ENCODE measurements at regions not wholly inside any gene's neighbourhood (a gene's known extent, or its start where the extent isn't known, plus 50 kb on each side); places are given as distances from the start of the nearest gene placed in this dataset.
"Not testable (repeated sequence)": the region's sequence is repeated elsewhere in the genome, so short reads cannot be mapped to it uniquely, and the experiment has no call there.

DNA sequence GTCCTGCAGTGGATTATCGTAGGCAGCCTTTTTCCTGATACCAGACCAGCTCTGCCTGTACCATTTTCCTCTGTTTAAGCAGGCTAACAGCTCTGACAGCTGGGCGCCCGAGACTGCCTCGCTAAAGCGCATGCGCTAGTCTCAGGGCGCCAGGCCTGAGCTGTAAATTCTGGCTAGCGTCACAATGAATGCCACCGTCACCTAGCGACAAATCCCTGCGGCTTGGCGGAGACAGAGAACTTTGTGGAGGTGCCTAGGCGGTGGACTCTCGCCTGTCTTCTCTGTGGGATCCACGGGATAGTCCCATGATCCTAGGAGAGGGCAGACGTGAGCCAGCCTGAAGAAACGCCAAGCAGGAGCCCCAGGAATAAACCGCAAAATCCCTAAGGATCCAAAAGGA is 573.9 kb downstream of the KCNJ18 start:
- DNase-seq: peak; percentile 45

DNA sequence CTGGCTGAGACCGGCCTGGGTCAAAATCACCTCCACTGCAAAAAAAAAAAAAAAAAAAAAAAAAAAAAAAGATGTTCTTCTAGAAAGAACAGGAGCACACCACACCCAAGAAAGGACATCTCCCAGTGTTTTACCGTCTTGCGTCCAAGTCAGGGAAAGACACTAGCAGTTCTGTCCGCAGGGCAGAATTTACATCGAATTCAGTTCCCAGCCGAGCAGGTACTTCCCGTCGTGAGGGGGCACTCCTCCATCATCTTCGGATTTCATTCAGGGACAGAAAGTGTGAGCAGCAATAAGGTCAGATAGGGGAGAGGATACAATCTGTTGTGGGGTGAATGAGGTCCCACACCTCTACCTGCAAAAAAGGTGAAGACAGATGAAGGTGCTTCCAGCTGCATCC is 574.7 kb downstream of the KCNJ18 start:
- no peak for DNase-seq

GRCh38 chr17:22268214-22268911 is 576.0 kb downstream of the KCNJ18 start:
- DNase-seq: no peak

DNA sequence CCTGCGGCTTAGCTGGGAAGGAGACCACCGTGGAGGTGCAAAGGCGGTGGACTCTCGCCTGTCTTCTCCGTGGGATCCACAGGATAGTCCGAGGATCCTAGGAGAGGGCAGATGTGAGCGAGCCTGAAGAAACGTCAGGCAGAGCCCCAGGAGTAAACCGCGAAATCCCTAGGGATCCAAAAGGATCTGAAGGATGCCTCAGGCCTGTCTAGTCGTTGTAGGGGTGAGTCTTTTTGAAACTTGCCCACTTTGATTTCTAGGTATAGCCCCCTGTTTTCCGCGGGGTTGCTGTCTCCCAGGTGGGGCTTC is 576.5 kb downstream of the KCNJ18 start:
- no peak for DNase-seq

DNA sequence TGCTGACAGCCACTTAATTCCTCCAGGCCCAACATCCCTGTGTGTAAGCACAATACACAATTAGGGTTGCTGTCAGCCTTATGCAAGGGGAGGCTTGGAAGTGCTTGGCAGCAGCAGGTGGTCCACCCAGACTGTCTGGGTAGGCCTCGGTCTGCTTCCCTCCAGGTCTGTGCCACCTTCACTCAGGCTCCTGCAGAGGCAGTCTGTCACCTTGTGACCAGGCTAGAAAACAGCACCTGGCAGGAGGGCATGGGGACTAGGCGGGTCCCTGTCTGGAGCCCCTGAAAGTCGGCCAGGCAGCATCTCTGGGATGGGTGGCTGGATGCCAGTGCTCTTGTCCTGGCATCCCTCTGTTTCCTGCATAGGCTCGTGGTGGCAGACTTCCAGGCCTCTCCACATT is 578.1 kb downstream of the KCNJ18 start:
- DNase-seq: no peak

DNA sequence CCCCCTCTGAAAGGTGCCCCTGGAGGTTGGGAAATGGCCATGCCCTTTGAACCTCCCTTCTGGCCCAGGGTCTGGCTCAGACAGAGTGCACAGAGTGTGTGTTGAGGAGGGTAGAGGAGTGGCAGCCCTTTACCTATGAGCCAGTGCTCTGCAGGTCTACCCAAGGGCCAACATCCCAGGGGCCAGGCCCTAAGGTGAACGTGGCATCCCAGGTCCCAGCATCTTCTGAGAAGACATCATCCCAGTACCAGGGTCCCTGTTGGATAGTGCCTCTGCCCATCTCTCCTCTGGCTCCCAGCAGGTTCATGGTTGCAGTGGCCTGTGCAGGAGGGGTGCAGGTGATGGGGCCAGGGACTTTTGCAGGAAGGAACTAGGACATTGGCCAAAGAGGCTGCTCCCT is 578.5 kb downstream of the KCNJ18 start:
- DNase-seq: not testable (repeated sequence)

DNA sequence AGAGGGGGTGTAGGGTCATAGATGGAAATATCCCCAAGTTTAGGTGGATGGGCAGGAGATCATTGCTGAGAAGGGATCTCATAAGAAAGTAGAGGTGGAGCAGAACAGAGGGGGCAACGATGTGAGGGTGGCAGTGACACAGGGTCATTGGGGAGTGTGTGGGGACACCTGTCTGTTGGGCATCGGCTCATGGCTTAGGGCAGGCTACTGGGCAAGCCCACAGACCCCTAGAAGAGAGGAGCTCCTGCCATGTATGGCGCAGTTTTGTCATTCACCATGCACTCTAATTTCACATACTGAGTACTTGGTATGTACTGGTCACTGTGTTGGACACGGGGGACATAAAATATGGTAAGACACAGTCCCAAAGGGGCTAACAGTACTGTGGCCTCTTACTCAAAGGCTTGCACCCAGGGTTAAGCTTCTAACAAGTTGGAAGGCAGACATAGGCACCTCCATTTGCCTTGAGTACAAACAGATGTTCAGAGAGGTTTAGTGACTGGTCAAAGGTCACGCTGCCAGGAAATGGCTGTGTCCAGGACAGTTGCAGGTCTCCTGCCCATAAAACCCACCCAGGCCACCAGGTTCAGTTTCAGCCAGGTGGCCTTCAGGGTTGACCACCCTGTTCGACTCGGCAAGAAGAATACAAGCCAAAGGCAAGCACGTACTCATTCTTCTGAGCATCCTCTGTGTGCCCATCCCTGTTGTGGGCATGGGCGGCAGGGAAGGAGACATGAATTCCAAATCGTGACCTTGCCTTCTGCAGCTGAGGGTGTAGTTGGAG is 580.2 kb downstream of the KCNJ18 start:
- no peak for DNase-seq

DNA sequence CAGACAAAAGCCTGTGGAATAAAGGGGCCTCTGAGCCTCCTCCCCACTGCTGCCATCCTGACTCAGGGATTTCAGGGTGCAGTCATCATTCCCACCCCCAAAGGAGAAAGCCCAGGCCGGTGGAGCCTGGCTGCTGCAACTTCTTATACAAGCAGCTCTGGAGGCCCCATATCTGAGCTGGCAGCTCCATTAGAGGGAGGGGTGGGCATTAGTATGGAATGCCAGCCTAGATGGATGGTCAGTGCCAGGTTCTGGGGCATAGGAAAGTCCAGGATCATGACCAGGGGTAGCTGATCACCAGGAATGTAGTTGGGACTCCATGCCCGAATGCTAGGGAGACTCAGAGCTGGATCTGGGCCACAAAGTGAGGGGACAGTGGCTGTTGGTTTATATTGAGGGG is 581.0 kb downstream of the KCNJ18 start:
- DNase-seq: no peak

- DNase-seq: no peak
Observed at GRCh38 chr17:22277595-22277994, 585.3 kb downstream of the KCNJ18 start.

DNA sequence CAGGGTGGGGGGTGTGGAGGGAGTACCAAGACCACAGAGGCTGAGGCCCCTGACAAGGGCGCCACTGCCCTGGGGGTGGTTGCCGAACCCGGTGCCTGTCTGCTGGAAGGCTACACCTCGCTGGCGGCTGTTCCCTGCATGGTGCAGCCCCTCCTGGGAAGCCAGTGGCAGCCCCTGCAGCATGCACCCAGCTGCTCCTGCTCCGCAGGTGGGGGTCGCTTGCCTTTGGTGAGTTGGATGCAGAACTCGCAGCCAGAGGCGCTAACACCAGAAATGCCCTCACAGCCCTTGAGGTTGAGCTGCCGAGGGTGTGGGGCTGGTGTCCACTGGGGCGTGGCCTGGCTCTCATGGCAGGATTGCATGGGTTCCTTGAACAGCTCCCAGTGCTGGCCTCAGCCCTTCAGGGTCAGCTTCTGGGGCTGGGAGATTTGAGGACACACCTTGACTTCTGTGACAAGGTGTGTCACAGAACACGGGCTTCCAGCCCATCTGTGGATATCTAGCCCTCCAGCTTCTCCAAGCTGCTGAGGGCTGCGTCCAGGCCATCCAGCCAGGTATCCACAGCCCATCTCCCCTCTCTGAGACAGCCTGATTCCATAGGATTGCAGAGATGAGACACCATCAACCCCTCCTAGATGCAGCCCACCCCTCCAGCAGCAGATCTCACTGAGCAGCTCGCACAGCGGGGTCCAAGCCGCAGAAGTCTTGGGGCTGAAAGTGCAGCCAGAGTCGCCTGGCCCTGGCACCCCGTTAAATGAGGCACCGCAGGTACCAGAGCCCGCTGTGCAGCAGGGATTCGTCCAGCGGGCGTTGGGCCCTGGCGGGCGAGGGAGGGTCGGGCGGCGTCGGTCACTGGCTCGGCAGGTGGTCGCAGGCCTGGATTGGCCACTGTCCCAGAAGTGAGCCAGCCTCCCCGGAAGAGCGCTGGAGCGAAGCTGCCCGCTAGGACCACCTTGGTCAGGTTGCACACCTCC is 586.3 kb downstream of the KCNJ18 start:
- no peak for DNase-seq

DNA sequence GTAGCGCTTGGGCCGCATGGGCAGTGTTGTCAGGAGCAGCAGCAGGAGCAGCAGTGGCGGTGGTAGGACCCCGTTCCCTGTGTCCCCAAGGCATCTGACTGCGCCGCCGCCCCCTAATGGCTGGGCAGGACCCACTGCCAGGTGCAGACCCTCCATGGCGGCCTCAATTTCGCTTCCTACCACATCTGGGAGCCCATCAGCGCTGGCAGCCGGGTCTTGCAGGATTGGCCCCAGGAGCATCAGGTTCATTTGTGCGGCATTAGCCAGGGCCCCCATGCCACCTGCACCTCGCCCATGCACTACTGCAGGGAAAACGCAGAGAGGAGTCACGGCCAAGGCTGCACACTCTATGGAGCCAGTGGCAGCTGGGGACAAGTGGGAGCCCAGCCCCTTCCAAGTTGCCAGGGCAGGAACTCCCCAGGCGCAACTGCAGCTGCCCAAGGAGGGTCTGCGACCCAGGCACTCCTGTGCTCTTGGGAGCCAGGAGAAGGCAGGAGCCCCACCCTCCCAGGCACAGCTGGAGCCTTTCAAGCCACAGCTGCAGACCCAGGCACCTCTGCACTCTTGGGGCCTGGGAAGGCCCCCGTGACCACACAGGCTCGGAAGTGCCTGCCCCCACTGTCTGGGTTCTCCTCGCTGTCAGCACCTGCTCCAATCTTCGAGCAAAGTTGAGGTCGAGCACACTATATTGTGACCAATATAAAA is 594.2 kb downstream of the KCNJ18 start:
- DNase-seq: no peak

DNA sequence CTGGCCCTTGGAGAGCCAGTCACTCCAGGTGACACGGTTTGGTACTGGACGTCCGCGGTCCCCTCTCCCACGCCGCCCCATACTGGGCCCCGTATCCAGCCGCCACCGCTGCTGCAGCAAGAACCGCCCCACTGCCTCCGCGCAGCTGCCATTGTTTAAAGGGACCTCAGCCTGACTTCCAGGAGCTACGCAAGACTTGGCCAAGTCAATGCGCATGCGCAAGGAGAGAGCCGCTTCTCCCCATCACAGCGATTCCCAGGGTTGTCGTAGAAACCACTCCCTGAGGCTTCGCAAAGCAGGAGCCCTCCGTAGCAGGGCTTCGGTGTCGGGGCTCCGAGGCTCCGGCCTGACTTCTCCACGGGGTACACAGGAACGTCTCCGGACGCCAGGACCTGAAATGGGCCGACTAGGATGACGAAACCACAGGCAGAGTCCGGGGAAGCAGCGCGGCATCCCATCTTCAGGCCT is 606.2 kb downstream of the KCNJ18 start:
- DNase-seq: not testable (repeated sequence)

DNA sequence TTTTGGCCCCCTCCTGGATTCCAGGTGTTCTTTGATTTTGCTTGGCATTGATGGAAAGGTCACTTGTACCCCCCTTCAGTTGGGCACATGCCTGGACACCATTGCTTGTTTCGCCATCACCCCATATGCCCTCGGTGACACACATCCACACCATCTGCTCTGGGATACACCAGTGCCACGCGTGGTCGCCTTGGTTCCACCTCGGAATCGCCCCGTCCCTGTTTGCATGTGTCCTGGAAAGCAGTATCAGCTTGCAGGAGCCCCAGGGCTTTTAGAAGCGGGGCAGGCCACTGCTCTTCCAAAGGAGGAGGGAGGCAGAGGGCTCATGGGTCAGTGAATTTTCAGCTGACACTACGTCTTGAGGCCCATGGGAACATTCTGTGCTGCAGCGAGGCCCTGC is 607.9 kb downstream of the KCNJ18 start:
- DNase-seq: no peak

DNA sequence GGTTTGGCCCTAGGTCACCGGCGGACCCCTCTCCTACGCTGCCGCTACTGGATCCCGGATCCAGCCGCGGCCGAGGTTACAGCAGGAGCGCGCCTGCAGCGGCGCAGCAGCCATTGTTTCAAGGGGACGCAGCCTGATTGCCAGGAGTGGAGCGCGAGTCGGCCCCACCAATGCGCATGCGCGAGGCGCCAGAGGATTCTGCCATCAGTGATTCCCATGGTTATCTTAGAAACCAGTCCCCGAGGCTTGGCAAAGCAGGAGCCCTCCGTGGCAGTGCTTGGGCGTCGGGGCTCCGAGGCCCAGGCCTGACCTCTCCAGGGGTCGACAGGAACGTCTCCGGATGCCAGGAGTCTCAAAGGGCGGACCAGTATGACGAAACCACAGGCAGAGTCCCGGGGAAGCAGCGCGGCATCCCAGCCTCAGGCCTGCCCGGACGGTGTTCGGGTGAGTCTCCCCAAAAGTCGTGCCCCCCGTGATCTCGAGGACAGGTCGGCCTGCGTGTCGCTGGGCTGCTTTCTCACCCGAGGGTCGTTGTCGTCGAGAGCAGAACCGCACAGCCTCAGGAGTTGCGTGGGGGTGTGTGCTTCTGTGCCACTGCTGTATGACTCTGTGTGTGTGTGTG is 608.5 kb downstream of the KCNJ18 start:
- DNase-seq: no peak

DNA sequence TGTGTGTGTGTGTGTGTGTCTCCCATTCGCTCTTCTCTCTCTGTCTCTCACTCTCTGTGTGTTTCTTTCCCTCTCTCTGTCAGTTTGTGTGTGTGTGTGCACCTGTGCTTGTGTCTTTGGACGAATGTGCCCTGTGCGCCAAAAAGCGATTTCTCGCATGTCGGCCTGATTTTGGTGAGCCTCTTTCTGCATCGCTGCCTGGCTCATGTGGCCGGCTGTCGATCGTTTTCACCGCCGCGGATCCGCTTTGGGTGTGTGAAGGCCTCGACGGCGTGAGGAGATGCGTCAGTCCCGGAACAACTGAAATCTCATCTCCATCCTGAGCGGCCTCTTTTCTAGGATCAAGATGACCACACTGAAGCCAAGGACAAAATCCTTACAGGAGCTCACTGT is 609.0 kb downstream of the KCNJ18 start:
- no peak for DNase-seq

GRCh38 chr17:22303096-22303495 is 610.8 kb downstream of the KCNJ18 start:
- DNase-seq: no peak

DNA sequence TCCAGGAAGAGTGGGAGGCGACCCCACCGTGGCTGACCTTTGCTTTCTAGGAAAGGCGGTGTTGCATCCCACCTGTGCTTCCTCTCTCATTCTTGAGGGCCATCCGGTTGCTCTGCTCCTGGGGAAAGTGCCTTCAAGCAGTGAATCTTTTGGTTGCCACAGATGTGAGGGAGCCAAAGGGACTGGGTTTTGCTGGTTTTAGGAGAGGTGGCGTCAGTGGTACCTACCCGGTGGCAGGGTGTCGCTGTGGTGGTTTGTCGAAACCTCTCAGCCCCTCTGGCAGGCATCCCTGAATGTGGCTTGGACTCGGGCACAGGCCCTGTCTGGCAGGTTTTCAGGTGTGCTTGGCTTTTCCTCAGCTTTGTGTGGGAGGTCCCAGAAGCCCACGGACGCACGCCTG is 611.5 kb downstream of the KCNJ18 start:
- no peak for DNase-seq

DNA sequence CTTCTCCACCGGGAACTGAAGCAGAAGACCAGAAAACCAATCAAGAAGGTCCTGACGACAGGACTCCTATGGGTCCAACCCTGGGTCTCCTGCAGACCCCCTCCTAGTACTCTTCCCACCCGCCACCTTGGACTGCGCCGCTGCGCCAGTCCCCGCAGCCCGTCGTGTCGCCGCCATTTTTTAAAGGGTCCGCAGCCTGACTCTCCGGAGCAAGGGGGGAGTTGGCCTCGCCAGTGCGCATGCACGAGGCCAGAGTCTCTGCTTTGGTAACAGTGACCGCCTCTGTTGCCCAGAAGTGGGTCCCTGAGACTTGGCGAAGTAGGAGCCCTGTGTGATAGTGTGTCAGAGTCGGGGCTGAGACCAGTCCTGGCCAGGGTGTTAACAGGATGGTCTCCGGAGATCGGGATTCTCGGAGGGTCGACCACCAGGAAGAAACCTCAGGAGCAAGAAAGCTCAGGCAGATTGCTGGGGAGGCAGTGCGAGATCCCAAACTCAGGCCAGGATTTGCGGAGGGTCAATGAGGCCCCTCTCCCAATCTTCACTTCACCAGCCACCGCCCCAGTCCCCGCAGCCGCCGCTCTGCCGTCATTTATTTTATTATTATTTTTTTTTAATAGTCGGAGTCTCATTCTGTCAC is 612.5 kb downstream of the KCNJ18 start:
- no peak for DNase-seq

- no peak for DNase-seq
Observed at GRCh38 chr17:22305356-22306071, 613.2 kb downstream of the KCNJ18 start.

DNA sequence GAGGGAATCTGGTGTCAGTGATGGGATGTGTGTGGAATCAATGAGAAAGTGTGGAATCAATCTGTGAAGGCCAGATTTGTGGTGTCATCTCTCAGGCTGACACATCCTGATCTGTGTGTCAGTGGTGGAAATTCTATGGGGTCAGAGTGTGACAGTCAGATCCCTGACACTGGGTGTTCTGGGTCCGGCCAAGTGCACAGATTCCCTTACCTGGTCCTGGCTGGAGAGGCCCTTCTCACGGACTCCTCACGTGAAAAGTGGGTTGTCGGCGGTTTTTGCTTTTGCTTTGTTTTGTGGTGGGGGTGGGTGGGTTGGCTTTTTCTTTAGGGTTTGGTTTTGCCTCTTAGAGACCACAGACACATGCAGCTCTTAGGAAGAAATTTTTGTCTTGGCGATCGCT is 618.0 kb downstream of the KCNJ18 start:
- DNase-seq: not testable (repeated sequence)
